CD4-positive, alpha-beta T cell treated with Interleukin-21 for 1 hour (primary cell): ENCODE measurements at regions not wholly inside any gene's neighbourhood (a gene's known extent, or its start where the extent isn't known, plus 50 kb on each side); places are given as distances from the start of the nearest gene placed in this dataset.

Experiments used
- DNase-seq: peaks from one replicate; pipeline ENCODE4 v3.0.0-alpha.2; 2020

GRCh38 chr11:91800208-91800914 is 424.3 kb upstream of the FAT3 start:
- no peak for DNase-seq

GRCh38 chr11:91798240-91798639 is 426.4 kb upstream of the FAT3 start:
- no peak for DNase-seq

- DNase-seq, result no peak
Observed at GRCh38 chr11:91796999-91797398, 427.6 kb upstream of the FAT3 start.

GRCh38 chr11:91795139-91795887 is 429.3 kb upstream of the FAT3 start:
- no peak for DNase-seq

GRCh38 chr11:91794146-91794545 is 430.5 kb upstream of the FAT3 start:
- no peak for DNase-seq

GRCh38 chr11:91792779-91793262 is 431.8 kb upstream of the FAT3 start:
- DNase-seq, result no peak

GRCh38 chr11:91791171-91791468 is 433.5 kb upstream of the FAT3 start:
- DNase-seq, result no peak

- DNase-seq, result no peak
Observed at GRCh38 chr11:91790346-91791170, 434.1 kb upstream of the FAT3 start.

GRCh38 chr11:91788764-91789163 is 435.9 kb upstream of the FAT3 start:
- DNase-seq, result no peak

GRCh38 chr11:91786097-91786496 is 438.5 kb upstream of the FAT3 start:
- DNase-seq, result no peak

GRCh38 chr11:91783173-91783572 is 441.4 kb upstream of the FAT3 start:
- no peak for DNase-seq

GRCh38 chr11:91778758-91779157 is 445.9 kb upstream of the FAT3 start:
- DNase-seq, result no peak

- DNase-seq, result no peak
Observed at GRCh38 chr11:91776655-91777054, 448.0 kb upstream of the FAT3 start.

GRCh38 chr11:91773090-91773489 is 451.5 kb upstream of the FAT3 start:
- DNase-seq, result no peak

GRCh38 chr11:91771961-91772360 is 452.7 kb upstream of the FAT3 start:
- no peak for DNase-seq

GRCh38 chr11:91768783-91769182 is 455.8 kb upstream of the FAT3 start:
- DNase-seq, result no peak

GRCh38 chr11:91763331-91763730 is 461.3 kb upstream of the FAT3 start:
- DNase-seq, result no peak

GRCh38 chr11:91761406-91762025 is 463.1 kb upstream of the FAT3 start:
- no peak for DNase-seq

GRCh38 chr11:91756829-91757480 is 467.7 kb upstream of the FAT3 start:
- DNase-seq, result no peak

- DNase-seq, result no peak
Observed at GRCh38 chr11:91755951-91756707, 468.5 kb upstream of the FAT3 start.

- DNase-seq, result no peak
Observed at GRCh38 chr11:91755526-91755925, 469.1 kb upstream of the FAT3 start.

- DNase-seq, result no peak
Observed at GRCh38 chr11:91749251-91749650, 475.4 kb upstream of the FAT3 start.
